IPS-18a (cell line): ENCODE measurements at regions not wholly inside any gene's neighbourhood (a gene's known extent, or its start where the extent isn't known, plus 50 kb on each side); places are given as distances from the start of the nearest gene placed in this dataset.

Experiments
- H3K27ac ChIP-seq: one replicate; pipeline ENCODE4 v1.5.1; 2013; ENCODE audit warnings: low read length
- H3K27me3 ChIP-seq: one replicate; pipeline ENCODE4 v1.6.1; 2013; ENCODE audit warnings: mild to moderate bottlenecking, low read length; ENCODE audit not compliant: control insufficient read depth, insufficient read depth
- H3K36me3 ChIP-seq: one replicate; pipeline ENCODE4 v1.6.1; 2013; ENCODE audit warnings: low read depth, low read length; ENCODE audit not compliant: control insufficient read depth
- H3K4me1 ChIP-seq: one replicate; pipeline ENCODE4 v1.6.1; 2013; ENCODE audit warnings: low read depth, low read length; ENCODE audit not compliant: control insufficient read depth
- H3K4me3 ChIP-seq: one replicate; pipeline ENCODE4 v1.5.1; 2013; ENCODE audit warnings: low read length
- H3K9ac ChIP-seq: one replicate; pipeline ENCODE4 v1.6.1; 2013; ENCODE audit warnings: mild to moderate bottlenecking, low read length, moderate library complexity
- H3K9me3 ChIP-seq: one replicate; pipeline ENCODE4 v1.6.1; 2013; ENCODE audit warnings: low read depth, low read length; ENCODE audit not compliant: control insufficient read depth

GRCh38 chr6:145194389-145194788, 540.9 kb downstream of the EPM2A start:
- no peaks in the 10 kb centered on the region for H3K9me3 ChIP-seq
- no peaks in the 10 kb centered on the region for H3K4me1 ChIP-seq
- H3K27me3 ChIP-seq: no peaks in the 10 kb centered on the region
- no peak overlapping the region for H3K9ac ChIP-seq
- H3K4me3 ChIP-seq: no peak overlapping the region
- H3K27ac ChIP-seq: no peak overlapping the region
- no peaks in the 10 kb centered on the region for H3K36me3 ChIP-seq

- Histone ChIP-seq H3K27me3 (no peaks in the 10 kb centered on the region), H3K4me1 (no peaks in the 10 kb centered on the region), H3K9ac (no peak overlapping the region), H3K9me3 (no peaks in the 10 kb centered on the region), H3K27ac (no peak overlapping the region), H3K36me3 (no peaks in the 10 kb centered on the region), H3K4me3 (no peak overlapping the region)
Measured at GRCh38 chr6:145199961-145200360, 535.4 kb downstream of the EPM2A start.

- H3K27me3 ChIP-seq: no peaks in the 10 kb centered on the region
- no peaks in the 10 kb centered on the region for H3K9me3 ChIP-seq
- H3K4me1 ChIP-seq: no peaks in the 10 kb centered on the region
- no peak overlapping the region for H3K4me3 ChIP-seq
- no peaks in the 10 kb centered on the region for H3K36me3 ChIP-seq
- no peak overlapping the region for H3K9ac ChIP-seq
- H3K27ac ChIP-seq: no peak overlapping the region
Measured at GRCh38 chr6:145204301-145204700, 531.0 kb downstream of the EPM2A start.

GRCh38 chr6:145206247-145206907, 528.9 kb downstream of the EPM2A start:
- Histone ChIP-seq H3K9ac (no peak overlapping the region), H3K36me3 (no peaks in the 10 kb centered on the region), H3K4me3 (no peak overlapping the region), H3K27ac (no peak overlapping the region), H3K4me1 (no peaks in the 10 kb centered on the region), H3K27me3 (no peaks in the 10 kb centered on the region), H3K9me3 (no peaks in the 10 kb centered on the region)

- Histone ChIP-seq H3K4me1 (no peaks in the 10 kb centered on the region), H3K4me3 (no peak overlapping the region), H3K9me3 (no peaks in the 10 kb centered on the region), H3K9ac (no peak overlapping the region), H3K27me3 (no peaks in the 10 kb centered on the region), H3K27ac (no peak overlapping the region), H3K36me3 (no peaks in the 10 kb centered on the region)
Measured at GRCh38 chr6:145208474-145208873, 526.8 kb downstream of the EPM2A start.

- no peaks in the 10 kb centered on the region for H3K27me3 ChIP-seq
- H3K4me3 ChIP-seq: no peak overlapping the region
- H3K9me3 ChIP-seq: no peaks in the 10 kb centered on the region
- H3K4me1 ChIP-seq: no peaks in the 10 kb centered on the region
- H3K36me3 ChIP-seq: no peaks in the 10 kb centered on the region
- no peak overlapping the region for H3K27ac ChIP-seq
- H3K9ac ChIP-seq: no peak overlapping the region
Measured at GRCh38 chr6:145209272-145209671, 526.0 kb downstream of the EPM2A start.

- Histone ChIP-seq H3K4me3 (no peak overlapping the region), H3K27me3 (no peaks in the 10 kb centered on the region), H3K9ac (no peak overlapping the region), H3K36me3 (no peaks in the 10 kb centered on the region), H3K9me3 (no peaks in the 10 kb centered on the region), H3K27ac (no peak overlapping the region), H3K4me1 (no peaks in the 10 kb centered on the region)
Measured at GRCh38 chr6:145212813-145213212, 522.5 kb downstream of the EPM2A start.

- no peak overlapping the region for H3K9ac ChIP-seq
- H3K27ac ChIP-seq: no peak overlapping the region
Measured at GRCh38 chr6:145213614-145214013, 521.7 kb downstream of the EPM2A start.

GRCh38 chr6:145214570-145214969, 520.8 kb downstream of the EPM2A start:
- Histone ChIP-seq H3K4me3 (no peak overlapping the region), H3K9me3 (no peaks in the 10 kb centered on the region), H3K27ac (no peak overlapping the region), H3K27me3 (no peaks in the 10 kb centered on the region), H3K4me1 (no peaks in the 10 kb centered on the region), H3K9ac (no peak overlapping the region), H3K36me3 (no peaks in the 10 kb centered on the region)

More at GRCh38 chr6:145213614-145214013, 521.7 kb downstream of the EPM2A start:
- H3K27me3 ChIP-seq: no peaks in the 10 kb centered on the region
- no peaks in the 10 kb centered on the region for H3K4me1 ChIP-seq
- H3K36me3 ChIP-seq: no peaks in the 10 kb centered on the region
- H3K4me3 ChIP-seq: no peak overlapping the region
- no peaks in the 10 kb centered on the region for H3K9me3 ChIP-seq

GRCh38 chr6:145224450-145224849, 510.9 kb downstream of the EPM2A start:
- Histone ChIP-seq H3K36me3 (no peaks in the 10 kb centered on the region), H3K4me3 (no peak overlapping the region), H3K27me3 (no peaks in the 10 kb centered on the region), H3K9me3 (no peaks in the 10 kb centered on the region), H3K4me1 (no peaks in the 10 kb centered on the region), H3K27ac (no peak overlapping the region), H3K9ac (no peak overlapping the region)

- no peaks in the 10 kb centered on the region for H3K9me3 ChIP-seq
- no peaks in the 10 kb centered on the region for H3K36me3 ChIP-seq
- H3K27ac ChIP-seq: no peak overlapping the region
- no peak overlapping the region for H3K4me3 ChIP-seq
- H3K4me1 ChIP-seq: no peaks in the 10 kb centered on the region
- no peak overlapping the region for H3K9ac ChIP-seq
- no peaks in the 10 kb centered on the region for H3K27me3 ChIP-seq
Measured at GRCh38 chr6:145225500-145225899, 509.8 kb downstream of the EPM2A start.

- Histone ChIP-seq H3K27me3 (no peaks in the 10 kb centered on the region), H3K4me1 (no peaks in the 10 kb centered on the region), H3K27ac (no peak overlapping the region), H3K9ac (no peak overlapping the region), H3K4me3 (no peak overlapping the region), H3K9me3 (no peaks in the 10 kb centered on the region), H3K36me3 (no peaks in the 10 kb centered on the region)
Measured at GRCh38 chr6:145227593-145227992, 507.7 kb downstream of the EPM2A start.
